Testis (tissue), 2 donors: ENCODE measurements at regions not wholly inside any gene's neighbourhood (a gene's known extent, or its start where the extent isn't known, plus 50 kb on each side); places are given as distances from the start of the nearest gene placed in this dataset.

ENCODE experiments used
- CTCF ChIP-seq, 3 experiments: fragments of 450-650 bp in 2 of 3; fragments of 200-600 bp in 1 of 3; sonication (generic) in 1 of 3; IDR thresholded peaks; one replicate each; pipeline ENCODE4 v1.5.1; 2016 to 2019; ENCODE audit warnings: antibody characterized with exemption in 3 of 3, mild to moderate bottlenecking in 2 of 3, moderate library complexity in 1 of 3
- POLR2A ChIP-seq: fragments of 450-650 bp; IDR thresholded peaks from one replicate; pipeline ENCODE4 v1.6.1; 2017; ENCODE audit warnings: antibody characterized with exemption, mild to moderate bottlenecking, moderate library complexity

GRCh38 chr6:164377348-164377918 lies 932.0 kb downstream of the C6orf118 start:
- no peak for TF ChIP-seq CTCF (IDR thresholded peaks at IDR 0.05)
- TF ChIP-seq POLR2A: no peak
